Tibial nerve (tissue), 4 donors: ENCODE measurements at regions not wholly inside any gene's neighbourhood (a gene's known extent, or its start where the extent isn't known, plus 50 kb on each side); places are given as distances from the start of the nearest gene placed in this dataset.

Experiments used
- DNase-seq, 2 donors: peaks; one replicate each; pipeline ENCODE4 v3.0.0-alpha.2; 2019; ENCODE audit warnings: low spot score in 2 of 2
- H3K27ac ChIP-seq, 4 donors: fragments of 200-600 bp; sonication (generic) in 3 of 4; one replicate each; pipeline ENCODE4 v1.5.1; 2017 to 2019; ENCODE audit warnings: mild to moderate bottlenecking in 1 of 4
- H3K27me3 ChIP-seq, 2 donors: fragments of 200-600 bp; sonication (generic) in 1 of 2; one replicate each; pipeline versions ENCODE4 v1.5.1 to v1.6.0; 2017 to 2019
- H3K36me3 ChIP-seq, 3 donors: fragments of 200-600 bp; sonication (generic); one replicate each; pipeline ENCODE4 v1.5.1; 2018 to 2019
- H3K4me1 ChIP-seq, 4 donors: fragments of 200-600 bp; sonication (generic) in 3 of 4; one replicate each; pipeline ENCODE4 v1.5.1; 2017 to 2019
- H3K4me3 ChIP-seq, 4 donors: fragments of 200-600 bp; sonication (generic) in 3 of 4; one replicate each; pipeline ENCODE4 v1.5.1; 2017 to 2019; ENCODE audit warnings: mild to moderate bottlenecking in 1 of 4, moderate library complexity in 1 of 4
- H3K9me3 ChIP-seq, 4 donors: fragments of 200-600 bp; sonication (generic) in 3 of 4; one replicate each; pipeline ENCODE4 v1.5.1; 2017 to 2019
- CTCF ChIP-seq, 5 experiments: fragments of 200-600 bp in 3 of 5; fragments of 450-650 bp in 2 of 5; sonication (generic) in 3 of 5; IDR thresholded peaks; one replicate each; pipeline ENCODE4 v1.5.1; 2016 to 2019; ENCODE audit warnings: antibody characterized with exemption in 5 of 5, mild to moderate bottlenecking in 3 of 5, moderate library complexity in 2 of 5
- EP300 ChIP-seq, 2 donors: sonication (generic); formaldehyde crosslinking; IDR thresholded peaks; one replicate each; pipeline ENCODE4 v1.6.1; 2017; ENCODE audit warnings: antibody characterized with exemption in 2 of 2, mild to moderate bottlenecking in 1 of 2
- POLR2A ChIP-seq, 2 donors: fragments of 450-650 bp; IDR thresholded peaks; one replicate each; pipeline ENCODE4 v1.6.1; 2017; ENCODE audit warnings: antibody characterized with exemption in 2 of 2, mild to moderate bottlenecking in 2 of 2, moderate library complexity in 2 of 2
- WGBS, 2 donors: methylation state at CpG; one replicate each; pipeline ENCODE4 v1.1.5; 2018; 5-methylcytosine and 5-hydroxymethylcytosine counted together

- 67 to 73% methylated on average over 6 of the region's 6 CpGs for whole genome bisulfite sequencing, 2 donors
- no peak for TF ChIP-seq CTCF (IDR thresholded peaks at IDR 0.05)
- TF ChIP-seq EP300 (IDR thresholded peaks at IDR 0.05), result no peak
- no peak for TF ChIP-seq POLR2A (IDR thresholded peaks at IDR 0.05)
- Histone ChIP-seq H3K9me3 (peaks cover 0 to 6% (median 0%) of the 10 kb centered on the region in 4 donors), H3K4me3 (no peak overlapping the region), H3K4me1 (peaks cover 0 to 31% (median 18%) of the 10 kb centered on the region in 4 donors), H3K27me3 (no peaks in the 10 kb centered on the region), H3K27ac (no peak overlapping the region), H3K36me3 (no peaks in the 10 kb centered on the region)
- no peak for DNase-seq
These were observed 56.2 kb upstream of the SPATA12 start for GRCh38 chr3:57004229-57004628.

- no peak for DNase-seq
- no peak overlapping the region for H3K4me3 ChIP-seq
- H3K36me3 ChIP-seq, result no peaks in the 10 kb centered on the region
- H3K27ac ChIP-seq, result no peak overlapping the region
- H3K27me3 ChIP-seq, result no peaks in the 10 kb centered on the region
- no peak for TF ChIP-seq POLR2A (IDR thresholded peaks at IDR 0.05)
- TF ChIP-seq EP300 (IDR thresholded peaks at IDR 0.05), result no peak
- no peak for TF ChIP-seq CTCF (IDR thresholded peaks at IDR 0.05)
- 86 to 94% methylated on average over 2 of the region's 2 CpGs for WGBS, 2 donors
- peaks cover 0 to 6% (median 0%) of the 10 kb centered on the region in 4 donors for H3K9me3 ChIP-seq
- H3K4me1 ChIP-seq, result peaks cover 0 to 27% (median 16%) of the 10 kb centered on the region in 4 donors
These were observed 56.8 kb upstream of the SPATA12 start for GRCh38 chr3:57003676-57004075.

- Histone ChIP-seq H3K27ac (no peak overlapping the region), H3K36me3 (no peaks in the 10 kb centered on the region), H3K4me3 (no peak overlapping the region), H3K9me3 (peaks cover 0 to 6% (median 0%) of the 10 kb centered on the region in 4 donors), H3K27me3 (no peaks in the 10 kb centered on the region), H3K4me1 (peaks cover 0 to 25% (median 7%) of the 10 kb centered on the region in 4 donors)
- TF ChIP-seq CTCF (IDR thresholded peaks at IDR 0.05) (no peak), POLR2A (IDR thresholded peaks at IDR 0.05) (no peak), EP300 (IDR thresholded peaks at IDR 0.05) (no peak)
- WGBS, 2 donors, result 89% methylated on average over 5 of the region's 5 CpGs
- no peak for DNase-seq
These were observed 59.1 kb upstream of the SPATA12 start for GRCh38 chr3:57001356-57001755.

- 87 to 91% methylated on average over 4 of the region's 4 CpGs for WGBS, 2 donors
- H3K36me3 ChIP-seq, result no peaks in the 10 kb centered on the region
- H3K4me3 ChIP-seq, result no peak overlapping the region
- H3K9me3 ChIP-seq, result peaks cover 0 to 6% (median 0%) of the 10 kb centered on the region in 4 donors
- H3K27me3 ChIP-seq, result no peaks in the 10 kb centered on the region
- no peak overlapping the region for H3K27ac ChIP-seq
- no peak for DNase-seq
- TF ChIP-seq CTCF (IDR thresholded peaks at IDR 0.05), result no peak
- no peak for TF ChIP-seq EP300 (IDR thresholded peaks at IDR 0.05)
- TF ChIP-seq POLR2A (IDR thresholded peaks at IDR 0.05), result no peak
- H3K4me1 ChIP-seq, result peaks cover 0 to 27% (median 7%) of the 10 kb centered on the region in 4 donors
These were observed 60.5 kb upstream of the SPATA12 start for GRCh38 chr3:57000012-57000411.

GRCh38 chr3:56999547-56999946 is 60.9 kb upstream of the SPATA12 start:
- no peaks in the 10 kb centered on the region for H3K36me3 ChIP-seq
- peaks cover 0 to 27% (median 7%) of the 10 kb centered on the region in 4 donors for H3K4me1 ChIP-seq
- TF ChIP-seq POLR2A (IDR thresholded peaks at IDR 0.05) (no peak), EP300 (IDR thresholded peaks at IDR 0.05) (no peak), CTCF (IDR thresholded peaks at IDR 0.05) (no peak)
- DNase-seq, result no peak
- no peaks in the 10 kb centered on the region for H3K27me3 ChIP-seq
- H3K9me3 ChIP-seq, result peaks cover 0 to 6% (median 0%) of the 10 kb centered on the region in 4 donors
- no peak overlapping the region for H3K4me3 ChIP-seq
- no peak overlapping the region for H3K27ac ChIP-seq
